GM19467 (cell line): ENCODE measurements at regions not wholly inside any gene's neighbourhood (a gene's known extent, or its start where the extent isn't known, plus 50 kb on each side); places are given as distances from the start of the nearest gene placed in this dataset.

ENCODE experiments used
- ATAC-seq: cut with Tn5 transposase; IDR thresholded peaks from one replicate; pipeline ENCODE4 v1.9.1; 2021; ENCODE audit warnings: mild to moderate bottlenecking, moderate library complexity; ENCODE audit not compliant: unreplicated experiment

- ATAC-seq = no peak
These were observed 104.5 kb downstream of the PLXNA1 start for GRCh38 chr3:127087441-127087840.

- ATAC-seq = no peak
These were observed 104.2 kb upstream of the PRR23E start for GRCh38 chr3:127088511-127089351.

GRCh38 chr3:127089486-127090145, 103.3 kb upstream of the PRR23E start:
- ATAC-seq = no peak

GRCh38 chr3:127090218-127091160, 102.4 kb upstream of the PRR23E start:
- ATAC-seq = no peak

- no peak for ATAC-seq
These were observed 101.6 kb upstream of the PRR23E start for GRCh38 chr3:127091376-127091775.

- ATAC-seq = no peak
These were observed 100.6 kb upstream of the PRR23E start for GRCh38 chr3:127092368-127092767.

- no peak for ATAC-seq
These were observed 100.2 kb upstream of the PRR23E start for GRCh38 chr3:127092776-127093175.

- ATAC-seq = no peak
These were observed 99.6 kb upstream of the PRR23E start for GRCh38 chr3:127093312-127093711.

- ATAC-seq = no peak
These were observed 97.2 kb upstream of the PRR23E start for GRCh38 chr3:127095774-127096173.

GRCh38 chr3:127096256-127097071, 96.5 kb upstream of the PRR23E start:
- ATAC-seq = no peak

GRCh38 chr3:127097072-127097405, 95.9 kb upstream of the PRR23E start:
- ATAC-seq = no peak

- no peak for ATAC-seq
These were observed 95.5 kb upstream of the PRR23E start for GRCh38 chr3:127097481-127097880.

GRCh38 chr3:127099982-127100381, 92.9 kb upstream of the PRR23E start:
- ATAC-seq = no peak

- no peak for ATAC-seq
These were observed 92.2 kb upstream of the PRR23E start for GRCh38 chr3:127100459-127101410.

GRCh38 chr3:127101411-127102187, 91.3 kb upstream of the PRR23E start:
- ATAC-seq = no peak

GRCh38 chr3:127102188-127102520, 90.8 kb upstream of the PRR23E start:
- ATAC-seq = no peak

GRCh38 chr3:127102587-127102986, 90.3 kb upstream of the PRR23E start:
- no peak for ATAC-seq

GRCh38 chr3:127103080-127103479, 89.9 kb upstream of the PRR23E start:
- ATAC-seq = no peak

GRCh38 chr3:127104586-127104985, 88.3 kb upstream of the PRR23E start:
- ATAC-seq = no peak
